ENCODE measurements at regions not wholly inside any gene's neighbourhood (a gene's known extent, or its start where the extent isn't known, plus 50 kb on each side); places are given as distances from the start of the nearest gene placed in this dataset.

GRCh38 chr1:115222616-115223402 lies 115.2 kb downstream of the NGF start:
- TF ChIP-seq CTCF (conservative IDR thresholded peaks at IDR 0.05) (no peak), ZFX (IDR thresholded peaks at IDR 0.05) (no peak)
- H3K27ac ChIP-seq, result no peak overlapping the region

- H3K27ac ChIP-seq, result no peak overlapping the region
- no peak for TF ChIP-seq CTCF (conservative IDR thresholded peaks at IDR 0.05)
- TF ChIP-seq ZFX (IDR thresholded peaks at IDR 0.05), result no peak
Measured at GRCh38 chr1:115220340-115221270, 117.4 kb downstream of the NGF start.

- TF ChIP-seq CTCF (conservative IDR thresholded peaks at IDR 0.05) (no peak), ZFX (IDR thresholded peaks at IDR 0.05) (no peak)
- no peak overlapping the region for H3K27ac ChIP-seq
Measured at GRCh38 chr1:115219927-115220326, 118.1 kb downstream of the NGF start.

GRCh38 chr1:115218699-115219098 lies 119.3 kb downstream of the NGF start:
- no peak overlapping the region for H3K27ac ChIP-seq
- no peak for TF ChIP-seq ZFX (IDR thresholded peaks at IDR 0.05)
- TF ChIP-seq CTCF (conservative IDR thresholded peaks at IDR 0.05), result no peak

GRCh38 chr1:115218034-115218405 lies 120.0 kb downstream of the NGF start:
- H3K27ac ChIP-seq, result no peak overlapping the region
- TF ChIP-seq ZFX (IDR thresholded peaks at IDR 0.05) (no peak), CTCF (conservative IDR thresholded peaks at IDR 0.05) (no peak)

GRCh38 chr1:115217150-115218033 lies 120.7 kb downstream of the NGF start:
- H3K27ac ChIP-seq, result no peak overlapping the region

More at GRCh38 chr1:115217150-115218033, 120.7 kb downstream of the NGF start:
- TF ChIP-seq ZFX (IDR thresholded peaks at IDR 0.05) (no peak), CTCF (conservative IDR thresholded peaks at IDR 0.05) (no peak)

Data from C4-2B (cell line).